G401.6 (cell line): ENCODE measurements at regions not wholly inside any gene's neighbourhood (a gene's known extent, or its start where the extent isn't known, plus 50 kb on each side); places are given as distances from the start of the nearest gene placed in this dataset.
"Not testable (repeated sequence)": the region's sequence is repeated elsewhere in the genome, so short reads cannot be mapped to it uniquely, and the experiment has no call there.

Experiments used
- FAIRE-seq: peaks from 2 replicates; lab custom pipeline; 2012; peaks lifted over from hg19 to GRCh38; lab: Jason Lieb, UNC

- peak; percentile 3 for FAIRE-seq
Observed at GRCh38 chr13:63490149-63490548, 2074.5 kb upstream of the PCDH20 start.

- FAIRE-seq = no peak
Observed at GRCh38 chr13:63481334-63481733, 2065.7 kb upstream of the PCDH20 start.

- no peak for FAIRE-seq
Observed at GRCh38 chr13:63472711-63473110, 2057.1 kb upstream of the PCDH20 start.

GRCh38 chr13:63463782-63464610 lies 2048.3 kb upstream of the PCDH20 start:
- no peak for FAIRE-seq

- FAIRE-seq = no peak
Observed at GRCh38 chr13:63460462-63461090, 2044.9 kb upstream of the PCDH20 start.

- no peak for FAIRE-seq
Observed at GRCh38 chr13:63457186-63457585, 2041.5 kb upstream of the PCDH20 start.

- peak; percentile 54 for FAIRE-seq
Observed at GRCh38 chr13:63455938-63456337, 2040.3 kb upstream of the PCDH20 start.

GRCh38 chr13:63449550-63449949 lies 2033.9 kb upstream of the PCDH20 start:
- FAIRE-seq = no peak

- no peak for FAIRE-seq
Observed at GRCh38 chr13:63448692-63449091, 2033.0 kb upstream of the PCDH20 start.

- no peak for FAIRE-seq
Observed at GRCh38 chr13:63446329-63446728, 2030.7 kb upstream of the PCDH20 start.

GRCh38 chr13:63444225-63444624 lies 2028.6 kb upstream of the PCDH20 start:
- not testable (repeated sequence) for FAIRE-seq

GRCh38 chr13:63438951-63439350 lies 2023.3 kb upstream of the PCDH20 start:
- FAIRE-seq = no peak

GRCh38 chr13:63436325-63436668 lies 2020.6 kb upstream of the PCDH20 start:
- no peak for FAIRE-seq

- peak; percentile 99 for FAIRE-seq
Observed at GRCh38 chr13:63435667-63436324, 2020.1 kb upstream of the PCDH20 start.

- FAIRE-seq = peak; percentile 50
Observed at GRCh38 chr13:63433546-63434150, 2018.0 kb upstream of the PCDH20 start.

GRCh38 chr13:63427170-63427569 lies 2011.5 kb upstream of the PCDH20 start:
- FAIRE-seq = peak; percentile 100

- no peak for FAIRE-seq
Observed at GRCh38 chr13:63425131-63425530, 2009.5 kb upstream of the PCDH20 start.

- FAIRE-seq = no peak
Observed at GRCh38 chr13:63421123-63421522, 2005.5 kb upstream of the PCDH20 start.

GRCh38 chr13:63420685-63421084 lies 2005.0 kb upstream of the PCDH20 start:
- FAIRE-seq = no peak

GRCh38 chr13:63414247-63414646 lies 1998.6 kb upstream of the PCDH20 start:
- no peak for FAIRE-seq

- FAIRE-seq = no peak
Observed at GRCh38 chr13:63409791-63410351, 1994.2 kb upstream of the PCDH20 start.

GRCh38 chr13:63408331-63409189 lies 1992.9 kb upstream of the PCDH20 start:
- FAIRE-seq = peak; percentile 100
